OCI-LY1 (cell line): ENCODE measurements at regions not wholly inside any gene's neighbourhood (a gene's known extent, or its start where the extent isn't known, plus 50 kb on each side); places are given as distances from the start of the nearest gene placed in this dataset.

ENCODE experiments used
- CTCF ChIP-seq: fragments of 200-600 bp; sonication (generic), shearing (Covaris generic); IDR thresholded peaks from 2 replicates; pipeline ENCODE4 v1.5.1; 2017; ENCODE audit warnings: mild to moderate bottlenecking, antibody characterized with exemption, low read length, moderate library complexity, mixed read lengths
- EZH2 ChIP-seq: fragments of 200-600 bp; sonication (generic), shearing (Covaris generic); IDR thresholded peaks from 2 replicates; pipeline ENCODE4 v1.8.0; 2017; ENCODE audit warnings: borderline replicate concordance, mixed run types, mild to moderate bottlenecking, antibody characterized with exemption, low read length, moderate library complexity, mixed read lengths

GRCh38 chr4:177810220-177810619 is 368.0 kb upstream of the AGA start:
- TF ChIP-seq CTCF (no peak), EZH2 (no peak)
